Uterus (tissue), 3 donors: ENCODE measurements at regions not wholly inside any gene's neighbourhood (a gene's known extent, or its start where the extent isn't known, plus 50 kb on each side); places are given as distances from the start of the nearest gene placed in this dataset.

ENCODE experiments used
- DNase-seq, 2 donors: peaks; one replicate each; pipeline ENCODE4 v3.0.0-alpha.2; 2019 to 2020
- H3K27ac ChIP-seq, 2 donors: fragments of 200-600 bp; sonication (generic); 1 replicate in 1 of 2; 2 replicates in 1 of 2; pipeline ENCODE4 v1.5.1; 2016 to 2018
- H3K27me3 ChIP-seq, 2 donors: fragments of 200-600 bp; sonication (generic); one replicate each; pipeline ENCODE4 v1.5.1; 2018 to 2019; ENCODE audit warnings: control low read depth in 1 of 2
- H3K36me3 ChIP-seq, 2 donors: fragments of 200-600 bp; sonication (generic); one replicate each; pipeline ENCODE4 v1.5.1; 2019; ENCODE audit warnings: control low read depth in 1 of 2
- H3K4me1 ChIP-seq, 2 donors: fragments of 200-600 bp; sonication (generic); one replicate each; pipeline ENCODE4 v1.5.1; 2018 to 2019; ENCODE audit warnings: control low read depth in 1 of 2
- H3K4me3 ChIP-seq, 2 donors: fragments of 200-600 bp; sonication (generic); 1 replicate in 1 of 2; 2 replicates in 1 of 2; pipeline ENCODE4 v1.5.1; 2018 to 2019; ENCODE audit warnings: mild to moderate bottlenecking in 1 of 2
- H3K9me3 ChIP-seq, 2 donors: fragments of 200-600 bp; sonication (generic); one replicate each; pipeline ENCODE4 v1.5.1; 2019; ENCODE audit warnings: control low read depth in 1 of 2
- POLR2A ChIP-seq, 2 donors: fragments of 450-650 bp; IDR thresholded peaks; one replicate each; pipeline ENCODE4 v1.6.1; 2016; ENCODE audit warnings: antibody characterized with exemption in 2 of 2, mild to moderate bottlenecking in 1 of 2, moderate library complexity in 1 of 2
- intact Hi-C: fragments of 100-400 bp; cut with DNase I; formaldehyde crosslinking; loops from one replicate; pipeline ENCODE4 v1.15.1; 2023; ENCODE audit warnings: low total_unique reads
- TF ChIP-seq, protein P1 (sequence below), 4 experiments: fragments of 200-600 bp in 2 of 4; fragments of 450-650 bp in 2 of 4; sonication (generic) in 2 of 4; IDR thresholded peaks; one replicate each; pipeline ENCODE4 v1.5.1; 2016 to 2019; ENCODE audit warnings: antibody characterized with exemption in 4 of 4, mild to moderate bottlenecking in 2 of 4, moderate library complexity in 1 of 4
- donor health status: DM: yes; HTN: yes; CAD: no.

- intact Hi-C loops, result no loop called here
- H3K9me3 ChIP-seq, result no peaks in the 10 kb centered on the region
- TF ChIP-seq, protein P1, sequence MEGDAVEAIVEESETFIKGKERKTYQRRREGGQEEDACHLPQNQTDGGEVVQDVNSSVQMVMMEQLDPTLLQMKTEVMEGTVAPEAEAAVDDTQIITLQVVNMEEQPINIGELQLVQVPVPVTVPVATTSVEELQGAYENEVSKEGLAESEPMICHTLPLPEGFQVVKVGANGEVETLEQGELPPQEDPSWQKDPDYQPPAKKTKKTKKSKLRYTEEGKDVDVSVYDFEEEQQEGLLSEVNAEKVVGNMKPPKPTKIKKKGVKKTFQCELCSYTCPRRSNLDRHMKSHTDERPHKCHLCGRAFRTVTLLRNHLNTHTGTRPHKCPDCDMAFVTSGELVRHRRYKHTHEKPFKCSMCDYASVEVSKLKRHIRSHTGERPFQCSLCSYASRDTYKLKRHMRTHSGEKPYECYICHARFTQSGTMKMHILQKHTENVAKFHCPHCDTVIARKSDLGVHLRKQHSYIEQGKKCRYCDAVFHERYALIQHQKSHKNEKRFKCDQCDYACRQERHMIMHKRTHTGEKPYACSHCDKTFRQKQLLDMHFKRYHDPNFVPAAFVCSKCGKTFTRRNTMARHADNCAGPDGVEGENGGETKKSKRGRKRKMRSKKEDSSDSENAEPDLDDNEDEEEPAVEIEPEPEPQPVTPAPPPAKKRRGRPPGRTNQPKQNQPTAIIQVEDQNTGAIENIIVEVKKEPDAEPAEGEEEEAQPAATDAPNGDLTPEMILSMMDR (IDR thresholded peaks at IDR 0.05), result no peak
- TF ChIP-seq POLR2A (IDR thresholded peaks at IDR 0.05), result no peak
- DNase-seq, result no peak
- H3K36me3 ChIP-seq, result no peaks in the 10 kb centered on the region
- no peaks in the 10 kb centered on the region for H3K4me1 ChIP-seq
- H3K27me3 ChIP-seq, result no peaks in the 10 kb centered on the region
- H3K27ac ChIP-seq, result no peak overlapping the region
- H3K4me3 ChIP-seq, result no peak overlapping the region
These were observed 527.5 kb upstream of the NMUR2 start for GRCh38 chr5:152932621-152933020.

- intact Hi-C loops, result no loop called here
- no peak overlapping the region for H3K4me3 ChIP-seq
- TF ChIP-seq POLR2A (IDR thresholded peaks at IDR 0.05), result no peak
- TF ChIP-seq, protein P1 (IDR thresholded peaks at IDR 0.05), result no peak
These were observed 528.0 kb upstream of the NMUR2 start for GRCh38 chr5:152933056-152933455.

GRCh38 chr5:152938630-152939029 lies 533.6 kb upstream of the NMUR2 start:
- Histone ChIP-seq H3K27ac (no peak overlapping the region), H3K9me3 (no peaks in the 10 kb centered on the region), H3K4me3 (no peak overlapping the region), H3K27me3 (no peaks in the 10 kb centered on the region), H3K4me1 (no peaks in the 10 kb centered on the region), H3K36me3 (no peaks in the 10 kb centered on the region)
- intact Hi-C loops, result no loop called here
- no peak for DNase-seq
- TF ChIP-seq, protein P1 (IDR thresholded peaks at IDR 0.05), result no peak
- TF ChIP-seq POLR2A (IDR thresholded peaks at IDR 0.05), result no peak

More at GRCh38 chr5:152933056-152933455, 528.0 kb upstream of the NMUR2 start:
- H3K4me1 ChIP-seq, result no peaks in the 10 kb centered on the region
- no peaks in the 10 kb centered on the region for H3K9me3 ChIP-seq
- H3K36me3 ChIP-seq, result no peaks in the 10 kb centered on the region
- no peak overlapping the region for H3K27ac ChIP-seq
- no peaks in the 10 kb centered on the region for H3K27me3 ChIP-seq
- no peak for DNase-seq

DNA sequence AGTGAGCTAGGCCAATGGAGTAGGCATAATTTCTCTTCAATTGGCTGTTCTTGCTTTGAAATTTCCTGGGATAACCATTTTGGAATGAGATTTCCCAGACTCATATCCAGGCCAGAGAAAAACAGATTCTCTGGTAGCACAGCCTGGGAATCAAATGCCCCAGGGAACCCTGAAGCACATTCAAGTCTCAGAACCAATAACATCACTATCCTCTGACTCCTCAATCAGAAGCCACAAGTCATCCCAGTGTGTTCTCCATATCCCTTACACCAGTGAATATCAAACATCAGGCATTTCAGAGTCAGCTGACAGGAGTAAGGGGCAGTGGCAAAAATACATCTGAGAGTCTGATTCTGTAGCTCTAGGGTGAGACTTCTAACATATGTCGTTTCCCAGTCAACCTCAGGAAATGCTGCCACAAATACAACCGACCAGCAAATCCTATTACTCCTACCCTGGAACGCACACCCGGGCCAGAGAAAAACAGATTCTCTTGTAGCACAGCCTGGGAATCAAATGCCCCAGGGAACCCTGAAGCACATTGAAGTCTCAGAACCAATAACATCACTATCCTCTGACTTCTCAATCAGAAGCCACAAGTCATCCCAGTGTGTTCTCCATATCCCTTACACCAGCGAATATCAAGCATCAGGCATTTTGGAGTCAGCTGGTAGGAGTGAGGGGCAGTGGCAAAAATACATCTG lies 537.7 kb upstream of the NMUR2 start:
- intact Hi-C loops, result no loop called here

GRCh38 chr5:152953788-152954483 lies 536.5 kb upstream of the GRIA1 start:
- H3K4me3 ChIP-seq, result no peak overlapping the region
- intact Hi-C loops, result no loop called here
- TF ChIP-seq, protein P1 (IDR thresholded peaks at IDR 0.05), result no peak
- no peak for TF ChIP-seq POLR2A (IDR thresholded peaks at IDR 0.05)
- no peaks in the 10 kb centered on the region for H3K36me3 ChIP-seq
- no peak overlapping the region for H3K27ac ChIP-seq
- H3K27me3 ChIP-seq, result peaks cover 0 to 4% of the 10 kb centered on the region in 2 donors
- H3K4me1 ChIP-seq, result no peaks in the 10 kb centered on the region
- no peak for DNase-seq
- H3K9me3 ChIP-seq, result no peaks in the 10 kb centered on the region

More for the DNA sequence above, 537.7 kb upstream of the NMUR2 start:
- DNase-seq, result no peak
- no peaks in the 10 kb centered on the region for H3K9me3 ChIP-seq
- no peaks in the 10 kb centered on the region for H3K4me1 ChIP-seq
- H3K36me3 ChIP-seq, result no peaks in the 10 kb centered on the region
- no peaks in the 10 kb centered on the region for H3K27me3 ChIP-seq
- H3K4me3 ChIP-seq, result no peak overlapping the region
- TF ChIP-seq, protein P1 (IDR thresholded peaks at IDR 0.05), result no peak
- no peak for TF ChIP-seq POLR2A (IDR thresholded peaks at IDR 0.05)
- H3K27ac ChIP-seq, result no peak overlapping the region
